Skin epidermis (tissue), 12 donors: ENCODE measurements at regions not wholly inside any gene's neighbourhood (a gene's known extent, or its start where the extent isn't known, plus 50 kb on each side); places are given as distances from the start of the nearest gene placed in this dataset.

Source experiments
- H3K27ac ChIP-seq, 21 experiments: fragments of 200-600 bp; sonication (generic) in 11 of 21; one replicate each; pipeline ENCODE4 v1.5.0; 2020; ENCODE audit warnings: mild to moderate bottlenecking in 3 of 21, inconsistent platforms in 2 of 21, moderate library complexity in 2 of 21
- H3K4me3 ChIP-seq, 7 experiments: fragments of 200-600 bp; sonication (generic) in 2 of 7; one replicate each; pipeline ENCODE4 v1.5.0; 2020; ENCODE audit warnings: inconsistent platforms in 2 of 7, mild to moderate bottlenecking in 2 of 7, moderate library complexity in 1 of 7

- Histone ChIP-seq H3K4me3 (no peak overlapping the region), H3K27ac (no peak overlapping the region)
These were observed 71.3 kb upstream of the SETBP1 start for GRCh38 chr18:44609181-44609941.

- H3K4me3 ChIP-seq = no peak overlapping the region
- no peak overlapping the region for H3K27ac ChIP-seq
These were observed 59.9 kb upstream of the SETBP1 start for GRCh38 chr18:44620812-44621211.

- no peak overlapping the region for H3K4me3 ChIP-seq
- no peak overlapping the region for H3K27ac ChIP-seq
These were observed 56.6 kb upstream of the SETBP1 start for GRCh38 chr18:44624052-44624451.

GRCh38 chr18:44625386-44625785 is 55.3 kb upstream of the SETBP1 start:
- Histone ChIP-seq H3K4me3 (no peak overlapping the region), H3K27ac (peak overlapping the region in 1 of 21 experiments; percentile 59)

- Histone ChIP-seq H3K4me3 (no peak overlapping the region), H3K27ac (peak overlapping the region in 1 of 21 experiments; percentile 63)
These were observed 54.5 kb upstream of the SETBP1 start for GRCh38 chr18:44626236-44626635.

- Histone ChIP-seq H3K4me3 (no peak overlapping the region), H3K27ac (peak overlapping the region in 1 of 21 experiments; percentile 63)
These were observed 53.9 kb upstream of the SETBP1 start for GRCh38 chr18:44626807-44627206.

GRCh38 chr18:44627280-44627679 is 53.4 kb upstream of the SETBP1 start:
- peak overlapping the region in 1 of 21 experiments; percentile 63 for H3K27ac ChIP-seq

GRCh38 chr18:44629406-44629805 is 51.3 kb upstream of the SETBP1 start:
- H3K4me3 ChIP-seq = no peak overlapping the region
- H3K27ac ChIP-seq = peak overlapping the region in 1 of 21 experiments; percentile 26

More at GRCh38 chr18:44627280-44627679, 53.4 kb upstream of the SETBP1 start:
- no peak overlapping the region for H3K4me3 ChIP-seq

- H3K27ac ChIP-seq = peak overlapping the region in 1 of 21 experiments; percentile 26
- no peak overlapping the region for H3K4me3 ChIP-seq
These were observed 50.6 kb upstream of the SETBP1 start for GRCh38 chr18:44630118-44630517.
